GM19455 (cell line): ENCODE measurements at regions not wholly inside any gene's neighbourhood (a gene's known extent, or its start where the extent isn't known, plus 50 kb on each side); places are given as distances from the start of the nearest gene placed in this dataset.

Source experiments
- ATAC-seq: cut with Tn5 transposase; IDR thresholded peaks from one replicate; pipeline ENCODE4 v1.9.1; 2021; ENCODE audit not compliant: unreplicated experiment

GRCh38 chr18:1914489-1914888 is 656.8 kb downstream of the METTL4 start:
- no peak for ATAC-seq

- ATAC-seq: no peak
Measured at GRCh38 chr18:1916869-1917523, 654.3 kb downstream of the METTL4 start.

GRCh38 chr18:1917569-1917968 is 653.7 kb downstream of the METTL4 start:
- ATAC-seq: no peak

GRCh38 chr18:1922066-1922465 is 649.2 kb downstream of the METTL4 start:
- ATAC-seq: no peak

GRCh38 chr18:1928711-1929110 is 642.6 kb downstream of the METTL4 start:
- no peak for ATAC-seq

- ATAC-seq: no peak
Measured at GRCh38 chr18:1929720-1930119, 641.6 kb downstream of the METTL4 start.

GRCh38 chr18:1930291-1931270 is 640.7 kb downstream of the METTL4 start:
- ATAC-seq: no peak

GRCh38 chr18:1952486-1952885 is 618.8 kb downstream of the METTL4 start:
- no peak for ATAC-seq

- ATAC-seq: no peak
Measured at GRCh38 chr18:1954583-1955312, 616.6 kb downstream of the METTL4 start.

- ATAC-seq: no peak
Measured at GRCh38 chr18:1958798-1959197, 612.5 kb downstream of the METTL4 start.

GRCh38 chr18:1965016-1965415 is 606.3 kb downstream of the METTL4 start:
- ATAC-seq: no peak

- ATAC-seq: no peak
Measured at GRCh38 chr18:1965541-1965940, 605.8 kb downstream of the METTL4 start.

GRCh38 chr18:1968801-1969498 is 602.4 kb downstream of the METTL4 start:
- no peak for ATAC-seq

GRCh38 chr18:1976484-1976883 is 594.8 kb downstream of the METTL4 start:
- no peak for ATAC-seq

- ATAC-seq: no peak
Measured at GRCh38 chr18:1982056-1982455, 589.2 kb downstream of the METTL4 start.

GRCh38 chr18:1983746-1984515 is 587.4 kb downstream of the METTL4 start:
- ATAC-seq: no peak

GRCh38 chr18:1993866-1994265 is 577.4 kb downstream of the METTL4 start:
- ATAC-seq: no peak

- no peak for ATAC-seq
Measured at GRCh38 chr18:1994471-1994870, 576.8 kb downstream of the METTL4 start.

GRCh38 chr18:1995041-1995612 is 576.2 kb downstream of the METTL4 start:
- ATAC-seq: no peak

- ATAC-seq: no peak
Measured at GRCh38 chr18:1998121-1998520, 573.2 kb downstream of the METTL4 start.
